Prostate gland (tissue), 2 donors: ENCODE measurements at regions not wholly inside any gene's neighbourhood (a gene's known extent, or its start where the extent isn't known, plus 50 kb on each side); places are given as distances from the start of the nearest gene placed in this dataset.

Experiments
- DNase-seq: peaks from one replicate; pipeline ENCODE4 v3.0.0-alpha.2; 2019; ENCODE audit warnings: low spot score
- H3K27ac ChIP-seq, 2 donors: fragments of 200-600 bp; sonication (generic); 2 replicates each; pipeline ENCODE4 v1.5.1; 2017 to 2019
- H3K27me3 ChIP-seq: fragments of 200-600 bp; sonication (generic); replicated peaks from 2 replicates; pipeline ENCODE4 v1.5.1; 2019; ENCODE audit not compliant: insufficient read depth
- H3K36me3 ChIP-seq, 2 donors: fragments of 200-600 bp; sonication (generic); 1 replicate in 1 of 2; 2 replicates in 1 of 2; pipeline versions ENCODE4 v1.5.1 to v1.8.1; 2017 to 2019
- H3K4me1 ChIP-seq: fragments of 200-600 bp; sonication (generic); replicated peaks from 2 replicates; pipeline ENCODE4 v1.5.1; 2019
- H3K4me3 ChIP-seq, 2 donors: fragments of 200-600 bp; sonication (generic); 2 replicates each; pipeline ENCODE4 v1.5.1; 2017 to 2019
- H3K9me3 ChIP-seq: fragments of 200-600 bp; sonication (generic); 2 replicates; pipeline ENCODE4 v1.5.1; 2017
- CTCF ChIP-seq, 4 experiments: fragments of 200-600 bp in 2 of 4; fragments of 450-650 bp in 2 of 4; sonication (generic) in 2 of 4; IDR thresholded peaks; 1 replicate in 3 of 4; 2 replicates in 1 of 4; pipeline ENCODE4 v1.5.1; 2016 to 2019; ENCODE audit warnings: antibody characterized with exemption in 4 of 4, mild to moderate bottlenecking in 2 of 4, moderate library complexity in 2 of 4
- POLR2A ChIP-seq: fragments of 450-650 bp; IDR thresholded peaks from one replicate; pipeline ENCODE4 v1.6.1; 2016; ENCODE audit warnings: antibody characterized with exemption, mild to moderate bottlenecking
- POLR2AphosphoS5 ChIP-seq: sonication (generic); formaldehyde crosslinking; IDR thresholded peaks from one replicate; pipeline ENCODE4 v1.6.1; 2017; ENCODE audit warnings: antibody characterized with exemption
- WGBS: methylation state at CpG from one replicate; pipeline ENCODE4 v1.1.5; 2018; 5-methylcytosine and 5-hydroxymethylcytosine counted together
- intact Hi-C: fragments of 100-400 bp; cut with DNase I; formaldehyde crosslinking; loops from one replicate; pipeline ENCODE4 v1.14.2; 2022

DNA sequence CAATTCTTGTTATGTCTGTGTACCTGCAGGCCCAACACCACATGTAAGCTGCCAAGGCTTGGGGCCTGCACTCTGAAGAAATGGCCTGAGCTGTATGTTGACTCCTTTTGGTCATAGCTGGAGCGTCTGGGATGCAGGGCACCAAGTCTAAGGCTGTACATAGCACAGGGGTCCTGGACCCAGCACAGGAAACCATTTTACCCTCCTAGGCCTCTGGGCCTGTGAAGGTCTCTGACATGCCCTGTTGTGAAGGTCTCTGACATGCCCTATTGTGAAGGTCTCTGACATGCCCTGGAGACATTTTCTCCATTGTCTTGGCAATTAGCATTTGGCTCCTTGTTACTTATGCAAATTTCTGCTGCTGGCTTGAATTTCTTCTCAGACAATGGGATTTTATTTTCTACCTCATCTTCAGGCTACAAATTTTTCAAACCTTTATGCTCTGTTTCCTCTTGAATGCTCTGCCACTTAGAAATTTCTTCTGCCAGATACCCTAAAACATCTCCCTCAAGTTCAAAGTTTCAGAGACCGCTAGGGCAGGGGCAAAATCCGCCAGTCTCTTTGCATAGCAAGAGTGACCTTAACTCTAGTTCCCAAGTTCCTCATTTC lies 246.7 kb upstream of the B3GALT2 start:
- H3K4me1 ChIP-seq = no peaks in the 10 kb centered on the region
- H3K27ac ChIP-seq = no peak overlapping the region
- 98% methylated on average over 3 of the region's 3 CpGs for whole genome bisulfite sequencing
- intact Hi-C loops = no loop called here
- no peaks in the 10 kb centered on the region for H3K27me3 ChIP-seq
- H3K4me3 ChIP-seq = no peak overlapping the region
- H3K36me3 ChIP-seq = no peaks in the 10 kb centered on the region
- no peak for DNase-seq
- TF ChIP-seq CTCF (IDR thresholded peaks at IDR 0.05) = no peak
- no peak for TF ChIP-seq POLR2AphosphoS5
- no peak for TF ChIP-seq POLR2A
- no peaks in the 10 kb centered on the region for H3K9me3 ChIP-seq

DNA sequence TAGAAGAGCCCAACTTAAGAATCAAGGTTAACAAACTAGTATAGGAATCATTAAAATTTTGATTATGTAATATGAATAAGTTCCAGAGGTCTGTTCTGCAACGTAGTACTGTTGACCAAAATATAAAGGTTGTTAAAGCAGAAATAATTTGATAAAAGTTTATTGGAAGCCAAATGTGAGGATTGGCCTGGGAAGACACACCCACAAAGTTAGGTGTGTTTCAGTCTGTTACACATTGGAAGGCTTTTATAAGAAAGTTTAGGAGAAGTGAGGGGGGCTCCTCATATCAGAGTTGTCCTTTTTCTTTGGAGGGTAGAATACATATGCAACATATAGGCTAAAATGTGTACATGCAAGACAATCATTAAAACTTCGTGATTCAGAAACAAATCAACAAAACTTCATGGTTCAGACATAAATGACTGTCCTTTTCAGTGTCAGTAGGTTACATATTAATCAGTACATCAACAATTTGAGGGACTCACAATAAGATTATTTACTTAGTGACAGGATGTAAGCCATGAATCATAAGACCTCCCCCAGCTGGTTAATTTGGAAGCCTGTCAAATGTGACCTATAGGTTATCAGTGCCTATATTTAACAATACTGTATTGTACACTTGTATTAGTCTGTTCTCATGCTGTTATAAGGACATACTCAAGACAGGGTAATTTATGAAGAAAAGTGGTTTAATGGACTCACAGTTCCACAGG lies 245.0 kb upstream of the B3GALT2 start:
- no peaks in the 10 kb centered on the region for H3K9me3 ChIP-seq

DNA sequence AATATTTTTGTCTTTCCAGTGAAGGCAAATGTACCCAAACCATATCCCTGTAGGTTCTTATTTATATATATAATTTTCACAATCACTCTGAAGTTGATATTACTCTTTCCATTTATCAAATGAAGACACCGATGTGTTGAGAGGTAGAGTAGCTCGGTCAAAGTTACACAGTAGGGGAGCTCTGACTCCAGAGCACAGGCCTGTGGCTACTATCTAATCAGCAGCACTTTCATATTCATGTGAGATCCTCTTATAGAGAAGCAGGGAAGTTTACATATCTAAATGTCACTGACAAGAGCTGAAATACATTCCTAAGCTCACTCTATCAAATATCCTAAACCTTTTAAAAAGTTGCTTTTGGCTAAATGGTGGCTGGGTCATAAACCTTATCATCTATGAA lies 241.1 kb upstream of the B3GALT2 start:
- no peak for DNase-seq
- H3K27ac ChIP-seq = no peak overlapping the region
- H3K4me1 ChIP-seq = no peaks in the 10 kb centered on the region
- H3K27me3 ChIP-seq = no peaks in the 10 kb centered on the region
- TF ChIP-seq POLR2A = no peak
- TF ChIP-seq POLR2AphosphoS5 = no peak
- TF ChIP-seq CTCF (IDR thresholded peaks at IDR 0.05) = no peak
- no peaks in the 10 kb centered on the region for H3K36me3 ChIP-seq
- no peaks in the 10 kb centered on the region for H3K9me3 ChIP-seq
- WGBS = 86% methylated on average over 2 of the region's 2 CpGs
- H3K4me3 ChIP-seq = no peak overlapping the region
- intact Hi-C loops = no loop called here

More for the DNA sequence above, 245.0 kb upstream of the B3GALT2 start:
- intact Hi-C loops = no loop called here
- no peaks in the 10 kb centered on the region for H3K36me3 ChIP-seq
- DNase-seq = no peak
- no peaks in the 10 kb centered on the region for H3K4me1 ChIP-seq
- WGBS = 45% methylated on average over 2 of the region's 2 CpGs
- H3K27me3 ChIP-seq = no peaks in the 10 kb centered on the region
- TF ChIP-seq CTCF (IDR thresholded peaks at IDR 0.05) (no peak), POLR2AphosphoS5 (no peak), POLR2A (no peak)
- no peak overlapping the region for H3K4me3 ChIP-seq
- H3K27ac ChIP-seq = no peak overlapping the region

DNA sequence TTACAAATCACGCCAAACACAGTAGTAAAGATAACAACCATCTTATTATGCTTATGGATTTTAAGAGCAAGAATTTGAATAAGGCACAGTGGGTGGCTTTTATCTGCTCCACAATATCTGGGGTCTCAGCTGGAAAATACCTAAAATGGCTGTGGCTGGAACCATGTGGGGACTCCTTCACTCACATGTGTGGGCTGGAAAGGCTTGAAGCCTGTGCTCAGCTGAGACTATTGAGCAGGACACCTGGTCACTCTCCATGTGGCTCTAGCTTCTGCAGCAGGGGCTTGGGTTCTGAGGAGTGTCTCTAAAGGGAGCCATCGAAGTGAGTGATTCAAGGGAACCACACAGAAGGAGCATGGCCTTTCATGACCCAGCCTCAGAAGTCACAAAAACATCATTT lies 239.6 kb upstream of the B3GALT2 start:
- WGBS = 57% methylated on average over 2 of the region's 2 CpGs
- H3K27ac ChIP-seq = no peak overlapping the region

More for the DNA sequence above, 239.6 kb upstream of the B3GALT2 start:
- no peak for DNase-seq
- no peak for TF ChIP-seq POLR2AphosphoS5
- no peak for TF ChIP-seq CTCF (IDR thresholded peaks at IDR 0.05)
- no peak for TF ChIP-seq POLR2A
- intact Hi-C loops = no loop called here
- Histone ChIP-seq H3K4me1 (no peaks in the 10 kb centered on the region), H3K9me3 (no peaks in the 10 kb centered on the region), H3K27me3 (no peaks in the 10 kb centered on the region), H3K4me3 (no peak overlapping the region), H3K36me3 (no peaks in the 10 kb centered on the region)
